ENCODE measurements at regions not wholly inside any gene's neighbourhood (a gene's known extent, or its start where the extent isn't known, plus 50 kb on each side); places are given as distances from the start of the nearest gene placed in this dataset.
A peak's percentile ranks its signal among the peaks of the same experiment; 100 is the strongest.

- no peaks in the 10 kb centered on the region for H3K36me3 Mint-ChIP-seq (ENCODE audit: low read depth)
- DNase-seq (ENCODE audit: low spot score) = no peak
- no peaks in the 10 kb centered on the region for H3K27me3 Mint-ChIP-seq (ENCODE audit: low read depth)
- H3K9me3 Mint-ChIP-seq (ENCODE audit: low read depth) = peaks cover 10% of the 10 kb centered on the region
- no peak overlapping the region for H3K4me3 Mint-ChIP-seq (ENCODE audit: unreplicated experiment)
- no peak for TF ChIP-seq CTCF (IDR thresholded peaks at IDR 0.05)
- H3K4me1 Mint-ChIP-seq (ENCODE audit: low read depth) = peaks cover 14% of the 10 kb centered on the region
- no peak overlapping the region for H3K27ac Mint-ChIP-seq (ENCODE audit: unreplicated experiment)
Observed at GRCh38 chrX:40478474-40479065, 102.2 kb upstream of the ATP6AP2 start.

- peaks cover 12% of the 10 kb centered on the region for H3K9me3 Mint-ChIP-seq (ENCODE audit: low read depth)
- H3K27ac Mint-ChIP-seq (ENCODE audit: unreplicated experiment) = no peak overlapping the region
- H3K36me3 Mint-ChIP-seq (ENCODE audit: low read depth) = no peaks in the 10 kb centered on the region
- peaks cover 22% of the 10 kb centered on the region for H3K4me1 Mint-ChIP-seq (ENCODE audit: low read depth)
- no peaks in the 10 kb centered on the region for H3K27me3 Mint-ChIP-seq (ENCODE audit: low read depth)
- no peak for TF ChIP-seq CTCF (IDR thresholded peaks at IDR 0.05)
- DNase-seq (ENCODE audit: low spot score) = peak; percentile 32
- no peak overlapping the region for H3K4me3 Mint-ChIP-seq (ENCODE audit: unreplicated experiment)
Observed at GRCh38 chrX:40476958-40477357, 103.8 kb upstream of the ATP6AP2 start.

GRCh38 chrX:40474645-40475044 is 106.1 kb upstream of the ATP6AP2 start:
- H3K27ac Mint-ChIP-seq (ENCODE audit: unreplicated experiment) = no peak overlapping the region
- H3K9me3 Mint-ChIP-seq (ENCODE audit: low read depth) = peaks cover 4% of the 10 kb centered on the region
- H3K36me3 Mint-ChIP-seq (ENCODE audit: low read depth) = no peaks in the 10 kb centered on the region
- TF ChIP-seq CTCF (IDR thresholded peaks at IDR 0.05) = no peak
- H3K27me3 Mint-ChIP-seq (ENCODE audit: low read depth) = no peaks in the 10 kb centered on the region
- peaks cover 27% of the 10 kb centered on the region for H3K4me1 Mint-ChIP-seq (ENCODE audit: low read depth)
- no peak overlapping the region for H3K4me3 Mint-ChIP-seq (ENCODE audit: unreplicated experiment)
- no peak for DNase-seq (ENCODE audit: low spot score)

GRCh38 chrX:40474205-40474626 is 106.6 kb upstream of the ATP6AP2 start:
- TF ChIP-seq CTCF (IDR thresholded peaks at IDR 0.05) = no peak
- peaks cover 2% of the 10 kb centered on the region for H3K9me3 Mint-ChIP-seq (ENCODE audit: low read depth)
- H3K4me3 Mint-ChIP-seq (ENCODE audit: unreplicated experiment) = peak overlapping the region; percentile 16

GRCh38 chrX:40473460-40474204 is 107.1 kb upstream of the ATP6AP2 start:
- no peak for DNase-seq (ENCODE audit: low spot score)
- peaks cover 27% of the 10 kb centered on the region for H3K4me1 Mint-ChIP-seq (ENCODE audit: low read depth)
- peaks cover 2% of the 10 kb centered on the region for H3K9me3 Mint-ChIP-seq (ENCODE audit: low read depth)
- no peak overlapping the region for H3K27ac Mint-ChIP-seq (ENCODE audit: unreplicated experiment)
- no peaks in the 10 kb centered on the region for H3K36me3 Mint-ChIP-seq (ENCODE audit: low read depth)
- peaks cover under 1% of the 10 kb centered on the region for H3K27me3 Mint-ChIP-seq (ENCODE audit: low read depth)
- no peak overlapping the region for H3K4me3 Mint-ChIP-seq (ENCODE audit: unreplicated experiment)
- no peak for TF ChIP-seq CTCF (IDR thresholded peaks at IDR 0.05)

More at GRCh38 chrX:40474205-40474626, 106.6 kb upstream of the ATP6AP2 start:
- no peak for DNase-seq (ENCODE audit: low spot score)
- peak overlapping the region; percentile 80 for H3K27ac Mint-ChIP-seq (ENCODE audit: unreplicated experiment)
- H3K27me3 Mint-ChIP-seq (ENCODE audit: low read depth) = no peaks in the 10 kb centered on the region
- H3K36me3 Mint-ChIP-seq (ENCODE audit: low read depth) = no peaks in the 10 kb centered on the region
- peaks cover 27% of the 10 kb centered on the region for H3K4me1 Mint-ChIP-seq (ENCODE audit: low read depth)
